Liver (tissue), 3 donors: ENCODE measurements at regions not wholly inside any gene's neighbourhood (a gene's known extent, or its start where the extent isn't known, plus 50 kb on each side); places are given as distances from the start of the nearest gene placed in this dataset.

Experiments used
- ATF3 ChIP-seq: IDR thresholded peaks from 2 replicates; pipeline ENCODE4 v1.6.1; 2016; ENCODE audit warnings: antibody characterized with exemption
- CTCF ChIP-seq: fragments of 150-350 bp; IDR thresholded peaks from 2 replicates; pipeline ENCODE4 v1.5.1; 2017; ENCODE audit warnings: improper control_type of control experiment, low read depth, low read length; ENCODE audit not compliant: missing input control
- EGR1 ChIP-seq, 2 donors: IDR thresholded peaks; 2 replicates each; pipeline ENCODE4 v1.6.1; 2016 to 2018; ENCODE audit warnings: antibody characterized with exemption in 2 of 2, low read depth in 2 of 2
- HNF4A ChIP-seq, 2 donors: conservative IDR thresholded peaks; 2 replicates each; pipeline ENCODE4 v1.6.1; 2016; ENCODE audit warnings: antibody characterized with exemption in 2 of 2, mild to moderate bottlenecking in 2 of 2
- MAX ChIP-seq: IDR thresholded peaks from 2 replicates; pipeline ENCODE4 v1.6.1; 2016; ENCODE audit warnings: antibody characterized with exemption
- NR2F2 ChIP-seq: IDR thresholded peaks from 2 replicates; pipeline ENCODE4 v1.6.1; 2016; ENCODE audit warnings: antibody characterized with exemption
- RAD21 ChIP-seq, 2 donors: IDR thresholded peaks; 2 replicates each; pipeline ENCODE4 v1.6.1; 2016; ENCODE audit warnings: antibody characterized with exemption in 2 of 2, mild to moderate bottlenecking in 2 of 2
- REST ChIP-seq: IDR thresholded peaks from 2 replicates; pipeline ENCODE4 v1.6.1; 2016; ENCODE audit warnings: antibody characterized with exemption, mild to moderate bottlenecking
- RXRA ChIP-seq, 2 donors: IDR thresholded peaks; 2 replicates each; pipeline ENCODE4 v1.6.1; 2017 to 2018; ENCODE audit warnings: antibody characterized with exemption in 2 of 2, mild to moderate bottlenecking in 1 of 2
- TAF1 ChIP-seq: conservative IDR thresholded peaks from 2 replicates; pipeline ENCODE4 v1.6.1; 2016; ENCODE audit warnings: antibody characterized with exemption, mild to moderate bottlenecking
- YY1 ChIP-seq: IDR thresholded peaks from 2 replicates; pipeline ENCODE4 v1.6.1; 2016; ENCODE audit warnings: antibody characterized with exemption, mild to moderate bottlenecking
- ZBTB33 ChIP-seq: IDR thresholded peaks from 2 replicates; pipeline ENCODE4 v1.6.1; 2016; ENCODE audit warnings: antibody characterized with exemption
- donor health status: healthy.
- donor health status: healthy.

GRCh38 chr12:105744371-105745058 is 394.2 kb downstream of the NUAK1 start:
- TF ChIP-seq CTCF: no peak
- TF ChIP-seq ZBTB33: no peak
- no peak for TF ChIP-seq TAF1
- TF ChIP-seq EGR1 (IDR thresholded peaks at IDR 0.05; ENCODE audit: low read depth in 2 of 2): no peak
- no peak for TF ChIP-seq REST
- TF ChIP-seq RAD21 (IDR thresholded peaks at IDR 0.05): no peak
- no peak for TF ChIP-seq YY1
- TF ChIP-seq MAX: no peak
- no peak for TF ChIP-seq NR2F2
- no peak for TF ChIP-seq HNF4A (conservative IDR thresholded peaks at IDR 0.05)
- TF ChIP-seq ATF3: no peak
- no peak for TF ChIP-seq RXRA (IDR thresholded peaks at IDR 0.05)
